B cell (primary cell): ENCODE measurements at regions not wholly inside any gene's neighbourhood (a gene's known extent, or its start where the extent isn't known, plus 50 kb on each side); places are given as distances from the start of the nearest gene placed in this dataset.

Source experiments
- ATAC-seq: fragments of 200-7000 bp; cut with Tn5 transposase; one replicate; pipeline ENCODE4 v1.10.0; 2021; ENCODE audit warnings: low read depth, mild to moderate bottlenecking, moderate number of reproducible peaks, moderate library complexity
- CTCF ChIA-PET: fragments of 350-600 bp; sonication (Branson Sonifier 250); formaldehyde crosslinking; loops from one replicate; lab custom pipeline; 2021; ENCODE audit warnings: antibody characterized with exemption, inconsistent platforms; lab: Charles Lee
- POLR2A ChIA-PET: fragments of 350-600 bp; sonication (Branson Sonifier 250); formaldehyde crosslinking; loops from one replicate; lab custom pipeline; 2021; ENCODE audit warnings: antibody characterized with exemption; lab: Charles Lee
- DNase-seq: peaks from one replicate; pipeline ENCODE4 v3.0.0; 2013
- H2AFZ ChIP-seq: 2 replicates; pipeline ENCODE4 v1.6.1; 2012; ENCODE audit warnings: mild to moderate bottlenecking, low read depth, low read length; ENCODE audit not compliant: insufficient read depth, poor library complexity, severe bottlenecking
- H3K27ac ChIP-seq, 2 donors: 1 replicate in 1 of 2; 2 replicates in 1 of 2; pipeline ENCODE4 v1.5.1; 2012 to 2013; ENCODE audit warnings: low read length in 2 of 2, mild to moderate bottlenecking in 2 of 2, moderate library complexity in 1 of 2
- H3K27me3 ChIP-seq, 4 experiments: fragments of 200-600 bp in 1 of 4; sonication (generic) in 1 of 4; replicated peaks in 1 of 4; 1 replicate in 2 of 4; 2 replicates in 2 of 4; pipeline versions ENCODE4 v1.6.1 to v1.7.0; 2013 to 2016; ENCODE audit warnings: low read length in 3 of 4, mild to moderate bottlenecking in 2 of 4, mixed read lengths in 1 of 4, moderate library complexity in 1 of 4; ENCODE audit not compliant: insufficient read depth in 4 of 4, control insufficient read depth in 3 of 4; ENCODE audit errors: control extremely low read depth in 1 of 4
- H3K36me3 ChIP-seq, 2 experiments: replicated peaks in 1 of 2; 1 replicate in 1 of 2; 2 replicates in 1 of 2; pipeline versions ENCODE4 v1.6.1 to v1.7.1; 2013; ENCODE audit warnings: low read length in 1 of 2; ENCODE audit not compliant: insufficient read depth in 2 of 2, control insufficient read depth in 1 of 2; ENCODE audit errors: control extremely low read depth in 1 of 2, extremely low read depth in 1 of 2
- H3K4me1 ChIP-seq, 2 donors: fragments of 200-600 bp in 1 of 2; sonication (generic) in 1 of 2; 1 replicate in 1 of 2; 2 replicates in 1 of 2; pipeline versions ENCODE4 v1.5.1 to v1.6.1; 2013 to 2017; ENCODE audit warnings: low read length in 2 of 2; ENCODE audit not compliant: control insufficient read depth in 2 of 2, insufficient read depth in 2 of 2
- H3K4me2 ChIP-seq: replicated peaks from 2 replicates; pipeline ENCODE3; 2012; ENCODE audit warnings: mild to moderate bottlenecking, low read depth, low read length; ENCODE audit not compliant: poor library complexity, severe bottlenecking
- H3K4me3 ChIP-seq, 5 experiments: fragments of 200-600 bp in 1 of 5; sonication (generic) in 1 of 5; 1 replicate in 3 of 5; 2 replicates in 2 of 5; pipeline versions ENCODE4 v1.5.1 to v1.7.0; 2011 to 2016; ENCODE audit warnings: low read length in 4 of 5, mild to moderate bottlenecking in 4 of 5, low read depth in 2 of 5, control low read depth in 1 of 5, moderate library complexity in 1 of 5; ENCODE audit not compliant: insufficient read depth in 1 of 5; ENCODE audit errors: control extremely low read depth in 1 of 5, extremely low read depth in 1 of 5
- H3K79me2 ChIP-seq: fragments of 200-600 bp; sonication (generic); one replicate; pipeline ENCODE4 v1.6.0; 2016; ENCODE audit warnings: low read length; ENCODE audit not compliant: control insufficient read depth, insufficient read depth
- H3K9ac ChIP-seq: fragments of 200-600 bp; sonication (generic); 2 replicates; pipeline ENCODE4 v1.6.1; 2017; ENCODE audit warnings: mild to moderate bottlenecking, low read length, moderate library complexity
- H3K9me3 ChIP-seq, 3 donors: one replicate each; pipeline versions ENCODE4 v1.6.1 to v1.7.1; 2013; ENCODE audit warnings: low read length in 2 of 3; ENCODE audit not compliant: control insufficient read depth in 2 of 3, insufficient read depth in 1 of 3; ENCODE audit errors: control extremely low read depth in 1 of 3
- H4K20me1 ChIP-seq: 2 replicates; pipeline ENCODE4 v1.6.0; 2012; ENCODE audit warnings: mild to moderate bottlenecking, low read length; ENCODE audit not compliant: insufficient read depth, control insufficient read depth, poor library complexity, severe bottlenecking
- H3K27ac Mint-ChIP-seq: one replicate; pipeline ENCODE4 v1.8.0; 2021; ENCODE audit warnings: mixed read lengths
- H3K27me3 Mint-ChIP-seq: one replicate; pipeline ENCODE4 v1.8.0; 2021; ENCODE audit warnings: mixed read lengths
- H3K4me1 Mint-ChIP-seq: one replicate; pipeline ENCODE4 v1.8.0; 2021; ENCODE audit warnings: mixed read lengths
- H3K4me3 Mint-ChIP-seq: one replicate; pipeline ENCODE4 v1.8.0; 2021; ENCODE audit warnings: mixed read lengths
- H3K9me3 Mint-ChIP-seq: one replicate; pipeline ENCODE4 v1.8.0; 2022; ENCODE audit warnings: mixed read lengths; ENCODE audit not compliant: insufficient read depth
- CTCF ChIP-seq: fragments of 200-600 bp; IDR thresholded peaks from one replicate; pipeline ENCODE4 v1.8.0; 2022; ENCODE audit warnings: antibody characterized with exemption, mild to moderate bottlenecking
- EZH2 ChIP-seq: IDR thresholded peaks from 2 replicates; pipeline ENCODE4 v1.6.1; 2012; ENCODE audit warnings: borderline replicate concordance, low read depth, mild to moderate bottlenecking, moderate library complexity, low read length; ENCODE audit not compliant: insufficient read depth, poor library complexity, severe bottlenecking
- WGBS: methylation state at CpG from one replicate; pipeline ENCODE4 v1.1.5; 2013; ENCODE audit warnings: missing lambda C conversion rate; ENCODE audit not compliant: insufficient coverage; 5-methylcytosine and 5-hydroxymethylcytosine counted together
- intact Hi-C: fragments of 100-400 bp; cut with micrococcal nuclease; formaldehyde crosslinking; loops from one replicate; pipeline ENCODE4 v1.10.0; 2022

GRCh38 chr13:44197791-44198770 lies 175.5 kb upstream of the SERP2 start:
- Mint-ChIP-seq H3K27ac (no peak overlapping the region), H3K4me1 (no peaks in the 10 kb centered on the region), H3K4me3 (no peak overlapping the region), H3K27me3 (peaks cover 19% of the 10 kb centered on the region), H3K9me3 (no peaks in the 10 kb centered on the region)
- ATAC-seq (no peak), DNase-seq (no peak)
- intact Hi-C loops: no loop called here
- no peaks in the 10 kb centered on the region for H3K79me2 ChIP-seq
- H3K27me3 ChIP-seq: no peaks in the 10 kb centered on the region
- no peaks in the 10 kb centered on the region for H3K9me3 ChIP-seq
- H3K4me2 ChIP-seq: no peak overlapping the region
- H3K36me3 ChIP-seq: no peaks in the 10 kb centered on the region
- no peak overlapping the region for H3K9ac ChIP-seq
- H3K4me1 ChIP-seq: no peaks in the 10 kb centered on the region
- POLR2A ChIA-PET: no interaction called here
- TF ChIP-seq EZH2: no peak
- TF ChIP-seq CTCF: no peak
- H4K20me1 ChIP-seq: no peaks in the 10 kb centered on the region
- no peak overlapping the region for H3K27ac ChIP-seq
- CTCF ChIA-PET: no interaction called here
- H2AFZ ChIP-seq: no peak overlapping the region
- no peak overlapping the region for H3K4me3 ChIP-seq
- no CpG with 5 or more reads among the region's 1 CpG for WGBS

DNA sequence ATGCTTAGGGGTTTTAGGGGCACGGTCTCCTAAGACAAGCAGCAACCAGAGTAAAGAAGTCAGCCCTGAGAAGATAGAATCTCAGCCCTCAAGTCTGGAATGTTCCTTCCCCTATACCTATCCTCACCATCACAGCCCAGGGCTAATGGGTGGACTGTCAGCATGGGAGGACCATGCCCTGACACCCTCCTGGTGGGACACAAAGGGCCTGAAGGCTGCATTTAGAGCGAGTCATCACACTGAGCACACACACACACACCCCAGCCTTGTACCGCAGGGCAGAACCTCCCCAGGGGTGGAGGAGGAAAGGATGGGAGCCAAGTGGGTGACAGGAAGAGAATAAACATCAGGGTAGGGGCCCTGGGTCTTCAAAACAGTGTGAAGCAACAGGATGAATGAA lies 174.8 kb upstream of the SERP2 start:
- H3K27me3 Mint-ChIP-seq: peaks cover 20% of the 10 kb centered on the region
- H3K79me2 ChIP-seq: no peaks in the 10 kb centered on the region
- no peak overlapping the region for H3K27ac Mint-ChIP-seq
- H3K4me3 ChIP-seq: no peak overlapping the region
- TF ChIP-seq CTCF: no peak
- no peak for TF ChIP-seq EZH2
- H3K9ac ChIP-seq: no peak overlapping the region
- ATAC-seq (no peak), DNase-seq (no peak)
- CTCF ChIA-PET: no interaction called here
- no peaks in the 10 kb centered on the region for H3K27me3 ChIP-seq
- H4K20me1 ChIP-seq: no peaks in the 10 kb centered on the region
- H3K36me3 ChIP-seq: no peaks in the 10 kb centered on the region
- H3K4me1 ChIP-seq: no peaks in the 10 kb centered on the region
- 100% methylated on average over 1 of the region's 3 CpGs for WGBS
- POLR2A ChIA-PET: no interaction called here
- no peaks in the 10 kb centered on the region for H3K9me3 ChIP-seq
- no peak overlapping the region for H3K27ac ChIP-seq
- no peaks in the 10 kb centered on the region for H3K9me3 Mint-ChIP-seq
- H3K4me3 Mint-ChIP-seq: no peak overlapping the region
- intact Hi-C loops: no loop called here
- H3K4me1 Mint-ChIP-seq: no peaks in the 10 kb centered on the region
- H3K4me2 ChIP-seq: no peak overlapping the region
- no peak overlapping the region for H2AFZ ChIP-seq
